ENCODE measurements at regions not wholly inside any gene's neighbourhood (a gene's known extent, or its start where the extent isn't known, plus 50 kb on each side); places are given as distances from the start of the nearest gene placed in this dataset.
"Not testable (repeated sequence)": the region's sequence is repeated elsewhere in the genome, so short reads cannot be mapped to it uniquely, and the experiment has no call there.

GRCh38 chr2:166743482-166743881 lies 144.8 kb upstream of the XIRP2 start:
- not testable (repeated sequence) for DNase-seq (ENCODE audit: low spot score)

GRCh38 chr2:166727095-166727494 lies 161.2 kb upstream of the XIRP2 start:
- DNase-seq (ENCODE audit: low spot score) = no peak

GRCh38 chr2:166725927-166726924 lies 162.1 kb upstream of the XIRP2 start:
- DNase-seq (ENCODE audit: low spot score) = no peak

GRCh38 chr2:166716968-166717367 lies 171.3 kb upstream of the XIRP2 start:
- DNase-seq (ENCODE audit: low spot score) = no peak

- DNase-seq (ENCODE audit: low spot score) = no peak
These were observed 188.2 kb upstream of the XIRP2 start for GRCh38 chr2:166700079-166700478.

- DNase-seq (ENCODE audit: low spot score) = no peak
These were observed 193.1 kb upstream of the XIRP2 start for GRCh38 chr2:166695154-166695553.

- DNase-seq (ENCODE audit: low spot score) = not testable (repeated sequence)
These were observed 192.0 kb upstream of the SCN7A start for GRCh38 chr2:166686057-166686456.

GRCh38 chr2:166677996-166678395 lies 183.9 kb upstream of the SCN7A start:
- DNase-seq (ENCODE audit: low spot score) = no peak

- no peak for DNase-seq (ENCODE audit: low spot score)
These were observed 182.7 kb upstream of the SCN7A start for GRCh38 chr2:166676716-166677115.

GRCh38 chr2:166675553-166675952 lies 181.5 kb upstream of the SCN7A start:
- DNase-seq (ENCODE audit: low spot score) = no peak

- DNase-seq (ENCODE audit: low spot score) = no peak
These were observed 179.9 kb upstream of the SCN7A start for GRCh38 chr2:166673986-166674385.

GRCh38 chr2:166671801-166672200 lies 177.8 kb upstream of the SCN7A start:
- no peak for DNase-seq (ENCODE audit: low spot score)

GRCh38 chr2:166671235-166671634 lies 177.2 kb upstream of the SCN7A start:
- no peak for DNase-seq (ENCODE audit: low spot score)

GRCh38 chr2:166665991-166666940 lies 172.2 kb upstream of the SCN7A start:
- no peak for DNase-seq (ENCODE audit: low spot score)

GRCh38 chr2:166661824-166662223 lies 167.8 kb upstream of the SCN7A start:
- no peak for DNase-seq (ENCODE audit: low spot score)

- no peak for DNase-seq (ENCODE audit: low spot score)
These were observed 167.3 kb upstream of the SCN7A start for GRCh38 chr2:166661391-166661790.

GRCh38 chr2:166658901-166659300 lies 164.9 kb upstream of the SCN7A start:
- DNase-seq (ENCODE audit: low spot score) = no peak

GRCh38 chr2:166653185-166653813 lies 159.2 kb upstream of the SCN7A start:
- no peak for DNase-seq (ENCODE audit: low spot score)

GRCh38 chr2:166651991-166652390 lies 157.9 kb upstream of the SCN7A start:
- no peak for DNase-seq (ENCODE audit: low spot score)

- no peak for DNase-seq (ENCODE audit: low spot score)
These were observed 157.1 kb upstream of the SCN7A start for GRCh38 chr2:166651080-166651675.

GRCh38 chr2:166647935-166648334 lies 153.9 kb upstream of the SCN7A start:
- no peak for DNase-seq (ENCODE audit: low spot score)

- DNase-seq (ENCODE audit: low spot score) = no peak
These were observed 149.9 kb upstream of the SCN7A start for GRCh38 chr2:166643980-166644379.

Data from CD4-positive, alpha-beta T cell treated with Interleukin-6 at 100 ng/mL for 8 hours (primary cell).